ENCODE measurements at regions not wholly inside any gene's neighbourhood (a gene's known extent, or its start where the extent isn't known, plus 50 kb on each side); places are given as distances from the start of the nearest gene placed in this dataset.

DNA sequence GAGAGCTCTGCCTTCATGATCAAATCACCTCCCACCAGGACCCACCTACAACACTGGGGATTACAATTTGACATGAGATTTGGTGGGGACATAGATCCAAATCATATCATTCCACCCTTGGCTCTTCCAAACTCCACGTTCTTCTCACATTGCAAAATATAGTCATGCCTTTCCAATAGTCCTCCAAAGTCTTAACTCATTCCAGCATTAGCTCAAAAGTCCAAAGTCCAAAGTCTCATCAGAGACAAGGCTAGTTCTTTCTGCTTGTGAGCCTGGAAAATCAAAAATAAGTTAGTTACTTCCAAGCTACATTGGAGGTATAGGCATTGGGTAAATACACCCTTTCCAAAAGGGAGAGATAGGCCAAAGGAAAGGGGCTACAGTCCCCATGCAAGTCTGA, 186.9 kb upstream of the PAPPA start:
- no peak for DNase-seq (ENCODE audit: low spot score)
- Histone ChIP-seq H3K4me2 (no peak overlapping the region), H3K36me3 (replicated peaks; ENCODE audit: insufficient read depth, low read depth) (no peaks in the 10 kb centered on the region), H3K9me2 (replicated peaks; ENCODE audit: insufficient read depth) (no peaks in the 10 kb centered on the region), H3K27me3 (no peaks in the 10 kb centered on the region), H2AFZ (no peak overlapping the region), H3K4me1 (ENCODE audit: insufficient read depth) (no peaks in the 10 kb centered on the region), H3K27ac (no peak overlapping the region), H4K20me1 (ENCODE audit: insufficient read depth, poor library complexity, severe bottlenecking) (no peaks in the 10 kb centered on the region), H3K79me2 (no peaks in the 10 kb centered on the region), H3K9me3 (ENCODE audit: low read depth) (no peaks in the 10 kb centered on the region), H3K4me3 (no peak overlapping the region)
- TF ChIP-seq EZH2phosphoT487 (IDR thresholded peaks at IDR 0.05; ENCODE audit: low read depth, severe bottlenecking, unreplicated experiment) (no peak), EZH2 (IDR thresholded peaks at IDR 0.05; ENCODE audit: borderline replicate concordance) (no peak)
- TF ChIP-seq, protein P1, sequence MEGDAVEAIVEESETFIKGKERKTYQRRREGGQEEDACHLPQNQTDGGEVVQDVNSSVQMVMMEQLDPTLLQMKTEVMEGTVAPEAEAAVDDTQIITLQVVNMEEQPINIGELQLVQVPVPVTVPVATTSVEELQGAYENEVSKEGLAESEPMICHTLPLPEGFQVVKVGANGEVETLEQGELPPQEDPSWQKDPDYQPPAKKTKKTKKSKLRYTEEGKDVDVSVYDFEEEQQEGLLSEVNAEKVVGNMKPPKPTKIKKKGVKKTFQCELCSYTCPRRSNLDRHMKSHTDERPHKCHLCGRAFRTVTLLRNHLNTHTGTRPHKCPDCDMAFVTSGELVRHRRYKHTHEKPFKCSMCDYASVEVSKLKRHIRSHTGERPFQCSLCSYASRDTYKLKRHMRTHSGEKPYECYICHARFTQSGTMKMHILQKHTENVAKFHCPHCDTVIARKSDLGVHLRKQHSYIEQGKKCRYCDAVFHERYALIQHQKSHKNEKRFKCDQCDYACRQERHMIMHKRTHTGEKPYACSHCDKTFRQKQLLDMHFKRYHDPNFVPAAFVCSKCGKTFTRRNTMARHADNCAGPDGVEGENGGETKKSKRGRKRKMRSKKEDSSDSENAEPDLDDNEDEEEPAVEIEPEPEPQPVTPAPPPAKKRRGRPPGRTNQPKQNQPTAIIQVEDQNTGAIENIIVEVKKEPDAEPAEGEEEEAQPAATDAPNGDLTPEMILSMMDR (IDR thresholded peaks at IDR 0.05; ENCODE audit: poor library complexity), result no peak
- WGBS (ENCODE audit: low lambda C conversion rate, missing lambda C conversion rate), result 75% methylated on average over 1 of the region's 1 CpG

DNA sequence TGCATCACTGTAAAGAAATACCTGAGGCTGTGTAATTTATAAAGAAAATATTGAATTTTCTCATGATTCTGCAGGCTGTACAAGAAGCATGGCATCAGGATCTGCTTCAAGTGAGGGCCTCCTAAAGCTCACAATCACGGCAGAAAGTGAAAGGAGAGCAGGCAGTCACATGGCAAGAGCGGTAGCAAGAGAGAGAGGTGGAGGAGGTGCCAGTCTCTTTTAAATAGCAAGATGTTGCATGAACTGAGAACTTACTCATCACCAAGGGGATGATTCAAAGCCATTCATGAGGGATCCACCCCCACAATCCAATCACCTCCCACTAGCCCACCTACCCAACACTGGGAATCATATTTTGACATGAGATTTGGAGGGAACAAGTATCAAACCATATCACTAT, 184.5 kb upstream of the PAPPA start:
- DNase-seq (ENCODE audit: low spot score), result no peak
- H2AFZ ChIP-seq, result no peak overlapping the region
- no peaks in the 10 kb centered on the region for H4K20me1 ChIP-seq (ENCODE audit: insufficient read depth, poor library complexity, severe bottlenecking)
- 93% methylated on average over 2 of the region's 2 CpGs for WGBS (ENCODE audit: low lambda C conversion rate, missing lambda C conversion rate)
- H3K9me2 ChIP-seq (replicated peaks; ENCODE audit: insufficient read depth), result no peaks in the 10 kb centered on the region
- no peak overlapping the region for H3K4me2 ChIP-seq
- no peak for TF ChIP-seq EZH2 (IDR thresholded peaks at IDR 0.05; ENCODE audit: borderline replicate concordance)
- TF ChIP-seq, protein P1 (IDR thresholded peaks at IDR 0.05; ENCODE audit: poor library complexity), result no peak
- TF ChIP-seq EZH2phosphoT487 (IDR thresholded peaks at IDR 0.05; ENCODE audit: low read depth, severe bottlenecking, unreplicated experiment), result no peak
- H3K9me3 ChIP-seq (ENCODE audit: low read depth), result no peaks in the 10 kb centered on the region
- no peak overlapping the region for H3K27ac ChIP-seq
- no peaks in the 10 kb centered on the region for H3K4me1 ChIP-seq (ENCODE audit: insufficient read depth)
- no peaks in the 10 kb centered on the region for H3K36me3 ChIP-seq (replicated peaks; ENCODE audit: insufficient read depth, low read depth)
- no peaks in the 10 kb centered on the region for H3K27me3 ChIP-seq
- no peak overlapping the region for H3K4me3 ChIP-seq
- no peaks in the 10 kb centered on the region for H3K79me2 ChIP-seq

DNA sequence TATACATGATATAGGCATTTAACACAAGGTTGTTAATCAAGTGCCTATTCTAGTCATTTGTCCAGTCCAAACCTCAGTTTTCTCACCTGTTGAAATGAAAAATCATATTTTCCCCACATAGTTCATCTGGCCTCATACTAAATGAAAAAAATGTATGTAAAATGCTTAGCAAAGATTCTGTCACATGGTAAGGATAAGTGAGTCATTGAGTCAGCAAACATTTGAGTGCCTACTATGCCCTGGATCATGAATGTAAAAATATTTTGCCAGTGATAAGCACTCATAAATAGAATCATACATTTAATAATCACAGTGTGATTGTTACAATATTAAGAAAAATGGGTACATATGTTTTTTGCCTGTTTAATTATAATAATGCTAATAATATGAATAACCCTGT, 181.2 kb upstream of the PAPPA start:
- DNase-seq (ENCODE audit: low spot score), result no peak
- H3K4me2 ChIP-seq, result no peak overlapping the region

More for the DNA sequence above, 181.2 kb upstream of the PAPPA start:
- Histone ChIP-seq H3K79me2 (no peaks in the 10 kb centered on the region), H3K27me3 (no peaks in the 10 kb centered on the region), H3K27ac (no peak overlapping the region), H2AFZ (no peak overlapping the region), H3K4me3 (no peak overlapping the region), H3K9me2 (replicated peaks; ENCODE audit: insufficient read depth) (no peaks in the 10 kb centered on the region), H3K36me3 (replicated peaks; ENCODE audit: insufficient read depth, low read depth) (no peaks in the 10 kb centered on the region), H3K9me3 (ENCODE audit: low read depth) (no peaks in the 10 kb centered on the region), H4K20me1 (ENCODE audit: insufficient read depth, poor library complexity, severe bottlenecking) (no peaks in the 10 kb centered on the region), H3K4me1 (ENCODE audit: insufficient read depth) (no peaks in the 10 kb centered on the region)
- no peak for TF ChIP-seq EZH2phosphoT487 (IDR thresholded peaks at IDR 0.05; ENCODE audit: low read depth, severe bottlenecking, unreplicated experiment)
- TF ChIP-seq EZH2 (IDR thresholded peaks at IDR 0.05; ENCODE audit: borderline replicate concordance), result no peak
- TF ChIP-seq, protein P1 (IDR thresholded peaks at IDR 0.05; ENCODE audit: poor library complexity), result no peak
